Caco-2 (cell line): ENCODE measurements at regions not wholly inside any gene's neighbourhood (a gene's known extent, or its start where the extent isn't known, plus 50 kb on each side); places are given as distances from the start of the nearest gene placed in this dataset.

Experiments used
- BruUV-seq: library from RNA; stranded (reverse); fragments of 400-500 nt; replicated peaks from 2 replicates; lab custom pipeline; 2021; lab: Mats Ljungman, UMichigan
- CTCF ChIA-PET: fragments of 300-600 bp; sonication (Branson Sonifier 250); formaldehyde crosslinking; loops from one replicate; lab custom pipeline; 2022; ENCODE audit warnings: antibody characterized with exemption; lab: Charles Lee
- POLR2A ChIA-PET: fragments of 300-600 bp; sonication (Branson Sonifier 250); formaldehyde crosslinking; loops from one replicate; lab custom pipeline; 2022; ENCODE audit warnings: antibody characterized with exemption; lab: Charles Lee
- DNase-seq, 2 experiments: peaks; one replicate each; pipeline versions ENCODE4 v3.0.0 to v3.0.0-alpha.2; 2020 to 2022
- H3K27me3 ChIP-seq: replicated peaks from 2 replicates; pipeline ENCODE4 v1.6.0; 2011; ENCODE audit warnings: low read length; ENCODE audit not compliant: control insufficient read depth, insufficient read depth
- H3K36me3 ChIP-seq: 2 replicates; pipeline ENCODE4 v1.5.1; 2011; ENCODE audit warnings: low read length; ENCODE audit not compliant: control insufficient read depth, insufficient read depth
- H3K4me1 ChIP-seq: fragments of 250-450 bp; sonication (Bioruptor Pico); 2 replicates; pipeline ENCODE4 v1.5.1; 2020; ENCODE audit warnings: mild to moderate bottlenecking
- H3K4me3 ChIP-seq: 2 replicates; pipeline ENCODE4 v1.5.1; 2011; ENCODE audit warnings: low read depth, mild to moderate bottlenecking, control low read depth, low read length
- H3K9me3 ChIP-seq: fragments of 250-450 bp; sonication (Bioruptor Pico); 2 replicates; pipeline ENCODE4 v1.5.1; 2020; ENCODE audit warnings: mild to moderate bottlenecking, moderate library complexity
- H3K27ac Mint-ChIP-seq: one replicate; pipeline ENCODE4 v1.8.0; 2022; ENCODE audit warnings: mixed read lengths; ENCODE audit not compliant: unreplicated experiment
- H3K27me3 Mint-ChIP-seq: one replicate; pipeline ENCODE4 v1.8.0; 2022; ENCODE audit warnings: mixed read lengths; ENCODE audit not compliant: insufficient read depth, unreplicated experiment
- H3K36me3 Mint-ChIP-seq: one replicate; pipeline ENCODE4 v1.8.0; 2022; ENCODE audit warnings: mild to moderate bottlenecking, mixed read lengths; ENCODE audit not compliant: insufficient read depth, unreplicated experiment
- H3K4me1 Mint-ChIP-seq: one replicate; pipeline ENCODE4 v1.8.0; 2022; ENCODE audit warnings: low read depth, mixed read lengths; ENCODE audit not compliant: unreplicated experiment
- H3K4me3 Mint-ChIP-seq: one replicate; pipeline ENCODE4 v1.8.0; 2022; ENCODE audit warnings: mild to moderate bottlenecking, moderate library complexity, mixed read lengths; ENCODE audit not compliant: unreplicated experiment
- H3K9me3 Mint-ChIP-seq: one replicate; pipeline ENCODE4 v1.8.0; 2022; ENCODE audit warnings: mixed read lengths; ENCODE audit not compliant: unreplicated experiment
- CTCF ChIP-seq, 2 experiments: fragments of 200-600 bp in 1 of 2; IDR thresholded peaks; 1 replicate in 1 of 2; 2 replicates in 1 of 2; pipeline versions ENCODE4 v1.5.1 to v1.8.0; 2011 to 2022; ENCODE audit warnings: antibody characterized with exemption in 1 of 2, control low read depth in 1 of 2, inconsistent platforms in 1 of 2, low read depth in 1 of 2, low read length in 1 of 2, mild to moderate bottlenecking in 1 of 2, moderate library complexity in 1 of 2; ENCODE audit not compliant: insufficient read depth in 1 of 2, severe bottlenecking in 1 of 2, unreplicated experiment in 1 of 2
- intact Hi-C: fragments of 100-400 bp; cut with micrococcal nuclease; formaldehyde crosslinking; loops from one replicate; pipeline ENCODE4 v1.10.0; 2022; ENCODE audit not compliant: unreplicated experiment

- BruUV-seq, result no TSS peak
- H3K4me3 Mint-ChIP-seq, result no peak overlapping the region
- no peaks in the 10 kb centered on the region for H3K36me3 ChIP-seq
- H3K27me3 ChIP-seq, result 0 out of 2 replicates have a peak, but pooled peaks cover 2% of the 10 kb centered on the region
- POLR2A ChIA-PET, result no interaction called here
- intact Hi-C loops, result no loop called here
- H3K4me3 ChIP-seq, result no peak overlapping the region
- no peaks in the 10 kb centered on the region for H3K9me3 ChIP-seq
- no peak overlapping the region for H3K27ac Mint-ChIP-seq
- H3K9me3 Mint-ChIP-seq, result peaks cover 25% of the 10 kb centered on the region
- peaks cover 22% of the 10 kb centered on the region for H3K27me3 Mint-ChIP-seq
- H3K4me1 Mint-ChIP-seq, result no peaks in the 10 kb centered on the region
- no peak for TF ChIP-seq CTCF (IDR thresholded peaks at IDR 0.05; ENCODE audit: insufficient read depth in 1 of 2, low read depth in 1 of 2, low read length in 1 of 2, severe bottlenecking in 1 of 2, unreplicated experiment in 1 of 2)
- H3K36me3 Mint-ChIP-seq, result no peaks in the 10 kb centered on the region
- CTCF ChIA-PET, result no interaction called here
- no peak for DNase-seq
- H3K4me1 ChIP-seq, result no peaks in the 10 kb centered on the region
Observed at GRCh38 chr16:87163637-87164036, 153.6 kb downstream of the C16orf95 start.

- Histone ChIP-seq H3K4me3 (no peak overlapping the region), H3K9me3 (no peaks in the 10 kb centered on the region), H3K27me3 (0 out of 2 replicates have a peak, but pooled peaks cover 2% of the 10 kb centered on the region), H3K4me1 (no peaks in the 10 kb centered on the region), H3K36me3 (no peaks in the 10 kb centered on the region)
- POLR2A ChIA-PET, result interaction anchor here (0.6 kb wide), 1 partner anchor 570 kb away, joined by 3 read pairs; no protein-coding TSS in a partner anchor
- H3K27ac Mint-ChIP-seq, result no peak overlapping the region
- H3K4me1 Mint-ChIP-seq, result no peaks in the 10 kb centered on the region
- CTCF ChIA-PET, result no interaction called here
- H3K4me3 Mint-ChIP-seq, result no peak overlapping the region
- DNase-seq, result no peak
- H3K36me3 Mint-ChIP-seq, result no peaks in the 10 kb centered on the region
- intact Hi-C loops, result no loop called here
- peaks cover 20% of the 10 kb centered on the region for H3K27me3 Mint-ChIP-seq
- no peak for TF ChIP-seq CTCF (IDR thresholded peaks at IDR 0.05; ENCODE audit: insufficient read depth in 1 of 2, low read depth in 1 of 2, low read length in 1 of 2, severe bottlenecking in 1 of 2, unreplicated experiment in 1 of 2)
- peaks cover 25% of the 10 kb centered on the region for H3K9me3 Mint-ChIP-seq
- BruUV-seq, result no TSS peak
Observed at GRCh38 chr16:87165151-87165550, 152.0 kb downstream of the C16orf95 start.

- CTCF ChIA-PET, result interaction anchor here (0.7 kb wide), 1 partner anchor 1792 kb away, joined by 4 read pairs; no protein-coding TSS in a partner anchor
- POLR2A ChIA-PET, result no interaction called here
Observed at GRCh38 chr16:87165885-87166284, 151.3 kb downstream of the C16orf95 start.

More at GRCh38 chr16:87165885-87166284, 151.3 kb downstream of the C16orf95 start:
- peaks cover 19% of the 10 kb centered on the region for H3K27me3 Mint-ChIP-seq
- no peak overlapping the region for H3K4me3 Mint-ChIP-seq
- Histone ChIP-seq H3K4me1 (no peaks in the 10 kb centered on the region), H3K27me3 (0 out of 2 replicates have a peak, but pooled peaks cover 2% of the 10 kb centered on the region), H3K36me3 (no peaks in the 10 kb centered on the region), H3K4me3 (no peak overlapping the region), H3K9me3 (no peaks in the 10 kb centered on the region)
- intact Hi-C loops, result no loop called here
- no peak for DNase-seq
- BruUV-seq, result no TSS peak
- TF ChIP-seq CTCF (IDR thresholded peaks at IDR 0.05; ENCODE audit: insufficient read depth in 1 of 2, low read depth in 1 of 2, low read length in 1 of 2, severe bottlenecking in 1 of 2, unreplicated experiment in 1 of 2), result no peak
- H3K27ac Mint-ChIP-seq, result no peak overlapping the region
- peaks cover 32% of the 10 kb centered on the region for H3K9me3 Mint-ChIP-seq
- no peaks in the 10 kb centered on the region for H3K4me1 Mint-ChIP-seq
- H3K36me3 Mint-ChIP-seq, result no peaks in the 10 kb centered on the region
